ENCODE measurements at regions not wholly inside any gene's neighbourhood (a gene's known extent, or its start where the extent isn't known, plus 50 kb on each side); places are given as distances from the start of the nearest gene placed in this dataset.
"Not testable (repeated sequence)": the region's sequence is repeated elsewhere in the genome, so short reads cannot be mapped to it uniquely, and the experiment has no call there.

GRCh38 chr5:53399926-53400697, 80.3 kb upstream of the FST start:
- no peak for DNase-seq (ENCODE audit: low read depth)
- TF ChIP-seq CTCF (conservative IDR thresholded peaks at IDR 0.05; ENCODE audit: low read depth, low read length) = no peak
- no peak overlapping the region for H3K4me3 ChIP-seq (ENCODE audit: low read length)

GRCh38 chr5:53403291-53403690, 77.1 kb upstream of the FST start:
- no peak overlapping the region for H3K4me3 ChIP-seq (ENCODE audit: low read length)
- DNase-seq (ENCODE audit: low read depth) = no peak
- TF ChIP-seq CTCF (conservative IDR thresholded peaks at IDR 0.05; ENCODE audit: low read depth, low read length) = no peak

- DNase-seq (ENCODE audit: low read depth) = no peak
- H3K4me3 ChIP-seq (ENCODE audit: low read length) = no peak overlapping the region
- no peak for TF ChIP-seq CTCF (conservative IDR thresholded peaks at IDR 0.05; ENCODE audit: low read depth, low read length)
Observed at GRCh38 chr5:53403758-53404157, 76.7 kb upstream of the FST start.

- no peak overlapping the region for H3K4me3 ChIP-seq (ENCODE audit: low read length)
- no peak for TF ChIP-seq CTCF (conservative IDR thresholded peaks at IDR 0.05; ENCODE audit: low read depth, low read length)
- no peak for DNase-seq (ENCODE audit: low read depth)
Observed at GRCh38 chr5:53405396-53405795, 75.0 kb upstream of the FST start.

GRCh38 chr5:53406630-53407316, 73.7 kb upstream of the FST start:
- DNase-seq (ENCODE audit: low read depth) = peak; percentile 73
- no peak overlapping the region for H3K4me3 ChIP-seq (ENCODE audit: low read length)
- TF ChIP-seq CTCF (conservative IDR thresholded peaks at IDR 0.05; ENCODE audit: low read depth, low read length) = no peak

- TF ChIP-seq CTCF (conservative IDR thresholded peaks at IDR 0.05; ENCODE audit: low read depth, low read length) = no peak
- H3K4me3 ChIP-seq (ENCODE audit: low read length) = no peak overlapping the region
- no peak for DNase-seq (ENCODE audit: low read depth)
Observed at GRCh38 chr5:53407373-53407772, 73.1 kb upstream of the FST start.

- DNase-seq (ENCODE audit: low read depth) = no peak
- no peak overlapping the region for H3K4me3 ChIP-seq (ENCODE audit: low read length)
- TF ChIP-seq CTCF (conservative IDR thresholded peaks at IDR 0.05; ENCODE audit: low read depth, low read length) = no peak
Observed at GRCh38 chr5:53411388-53411787, 69.0 kb upstream of the FST start.

- H3K4me3 ChIP-seq (ENCODE audit: low read length); DNase-seq (ENCODE audit: low read depth): not testable (repeated sequence)
Observed at GRCh38 chr5:53412499-53412898, 67.9 kb upstream of the FST start.

Data from retinal pigment epithelial cell (primary cell).